GM21360 (cell line): ENCODE measurements at regions not wholly inside any gene's neighbourhood (a gene's known extent, or its start where the extent isn't known, plus 50 kb on each side); places are given as distances from the start of the nearest gene placed in this dataset.

Source experiments
- ATAC-seq: cut with Tn5 transposase; IDR thresholded peaks from one replicate; pipeline ENCODE4 v1.9.1; 2021; ENCODE audit warnings: mild to moderate bottlenecking, moderate library complexity; ENCODE audit not compliant: unreplicated experiment

DNA sequence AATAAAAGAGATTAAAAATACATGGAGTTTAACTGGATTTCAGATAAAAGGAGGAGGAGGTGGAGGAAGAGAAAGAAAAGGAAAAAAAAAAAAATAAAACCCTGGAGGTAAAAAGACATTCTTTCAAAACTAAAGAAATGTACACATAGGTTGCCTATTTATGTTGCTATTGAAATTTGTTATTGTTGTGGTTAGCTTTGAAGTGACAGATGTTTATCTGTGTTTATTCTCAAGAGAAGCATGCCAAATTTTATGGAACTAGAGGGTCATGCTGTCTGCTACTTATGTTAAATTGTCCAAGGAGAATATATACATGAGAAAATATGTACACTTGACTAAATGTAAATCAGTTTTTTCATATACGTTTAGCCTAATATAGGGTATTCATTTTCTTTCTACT is 653.2 kb downstream of the DCDC2C start:
- no peak for ATAC-seq

GRCh38 chr2:4357121-4357520 is 653.7 kb downstream of the DCDC2C start:
- ATAC-seq = no peak

DNA sequence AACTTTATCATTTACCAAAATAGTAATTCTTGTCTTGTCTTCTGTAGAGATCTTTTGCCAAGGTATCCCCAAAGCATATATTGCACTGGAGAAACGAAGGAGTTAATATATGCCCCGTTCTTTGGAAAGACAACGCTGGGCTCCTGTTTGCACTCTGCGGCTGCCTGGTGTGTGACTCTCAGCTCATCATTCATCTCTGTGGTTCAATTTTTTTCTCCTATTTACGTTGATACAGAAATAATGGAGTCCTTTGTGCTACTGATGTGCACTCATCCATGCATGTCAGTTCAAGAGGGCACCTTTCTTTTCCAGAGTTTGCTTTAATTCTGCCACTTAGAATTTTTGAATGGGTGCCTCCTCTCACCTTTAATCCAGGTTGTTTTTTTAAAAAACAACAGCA is 655.5 kb downstream of the DCDC2C start:
- no peak for ATAC-seq

- no peak for ATAC-seq
Observed at GRCh38 chr2:4368907-4369306, 665.5 kb downstream of the DCDC2C start.

DNA sequence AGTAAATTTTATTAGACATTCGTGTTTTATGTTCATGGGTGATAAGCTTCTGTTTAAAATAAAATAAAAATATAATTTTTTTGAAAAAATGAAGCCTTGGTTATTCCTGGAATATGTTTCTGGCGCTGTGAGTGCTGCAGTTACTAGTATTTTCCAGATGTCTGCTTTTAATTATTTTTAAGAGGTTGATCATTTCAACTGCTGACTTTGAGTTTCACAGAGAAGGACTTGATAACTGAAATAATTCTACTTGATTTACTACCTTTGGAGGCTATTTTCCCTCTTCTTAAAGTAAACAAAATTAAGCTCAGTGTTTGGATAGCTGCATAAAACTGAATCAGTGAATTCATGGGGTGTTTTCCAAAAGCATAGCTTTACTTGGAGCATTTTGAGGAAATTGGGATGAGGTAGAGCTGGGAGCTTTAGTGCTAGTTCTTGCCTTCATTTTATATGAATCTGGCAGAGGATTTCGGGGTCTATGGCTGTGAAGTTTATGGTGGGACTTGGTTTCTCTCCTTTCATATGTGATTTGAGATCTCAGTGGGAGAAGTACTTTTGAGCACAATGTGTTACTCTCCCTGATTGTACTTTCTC is 666.5 kb downstream of the DCDC2C start:
- no peak for ATAC-seq

GRCh38 chr2:4370422-4371090 is 667.2 kb downstream of the DCDC2C start:
- no peak for ATAC-seq

GRCh38 chr2:4381049-4381448 is 677.7 kb downstream of the DCDC2C start:
- no peak for ATAC-seq

- ATAC-seq = no peak
Observed at GRCh38 chr2:4381773-4382172, 678.4 kb downstream of the DCDC2C start.

DNA sequence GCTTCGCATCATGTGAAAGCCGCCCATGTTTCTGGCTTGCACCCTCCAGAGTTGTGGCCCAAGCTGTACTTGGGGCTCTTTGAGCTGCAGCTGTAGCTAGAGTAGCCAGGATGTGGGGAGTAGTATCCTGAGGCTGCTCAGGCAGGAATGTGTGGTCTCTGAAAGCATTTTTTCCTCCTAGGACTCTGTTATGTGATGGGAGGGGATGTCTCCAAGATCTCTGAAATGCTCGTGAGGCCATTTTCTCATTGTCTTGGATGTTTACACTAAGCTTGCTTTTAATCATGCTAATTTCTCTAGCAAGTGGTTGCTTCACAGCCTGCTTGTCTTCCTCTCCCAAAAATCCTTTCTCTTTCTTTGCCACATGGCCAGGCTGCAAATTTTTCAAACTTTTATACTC is 687.6 kb downstream of the DCDC2C start:
- ATAC-seq = no peak

DNA sequence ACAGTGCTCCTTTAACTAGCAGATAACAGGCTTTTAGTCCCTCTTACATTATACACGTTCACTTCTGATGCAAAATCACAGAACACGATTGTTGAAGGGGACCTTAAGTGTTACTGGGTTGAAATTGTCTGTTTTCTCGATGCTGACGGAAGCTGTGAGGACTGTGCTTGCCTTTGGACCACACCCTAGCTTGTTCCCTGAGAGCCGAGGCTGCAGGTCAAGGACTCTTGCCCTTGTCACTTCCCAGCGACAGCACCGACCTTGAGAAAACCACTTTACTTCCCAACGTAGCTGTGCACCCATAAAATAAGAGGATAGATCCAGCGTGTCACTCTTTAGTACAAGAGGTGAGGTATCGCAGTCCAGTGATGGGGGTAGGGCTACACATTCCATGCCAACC is 701.0 kb downstream of the DCDC2C start:
- ATAC-seq = no peak

DNA sequence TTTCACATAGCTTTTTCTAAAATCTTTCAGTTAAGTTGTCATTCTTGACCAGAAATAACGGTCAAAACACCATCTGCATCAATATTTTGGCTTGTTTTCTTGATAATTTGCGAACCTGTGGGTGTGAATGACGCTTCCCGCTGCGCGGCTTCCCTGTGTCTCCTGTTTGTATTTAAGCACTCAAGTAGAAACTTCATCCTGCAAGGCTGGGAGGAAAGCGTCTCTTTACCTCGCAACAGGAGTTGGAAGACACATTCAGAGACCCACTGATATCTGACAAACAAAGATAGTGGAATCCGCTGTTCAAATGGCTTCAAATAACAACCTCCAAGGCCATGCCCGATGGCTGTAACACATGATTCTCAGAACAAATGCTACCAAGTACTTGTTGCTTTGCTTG is 704.9 kb downstream of the DCDC2C start:
- no peak for ATAC-seq

GRCh38 chr2:4412637-4413187 is 709.3 kb downstream of the DCDC2C start:
- no peak for ATAC-seq

- ATAC-seq = no peak
Observed at GRCh38 chr2:4415171-4415570, 711.8 kb downstream of the DCDC2C start.

- ATAC-seq = no peak
Observed at GRCh38 chr2:4415810-4416413, 712.5 kb downstream of the DCDC2C start.

- ATAC-seq = no peak
Observed at GRCh38 chr2:4416431-4416830, 713.1 kb downstream of the DCDC2C start.

DNA sequence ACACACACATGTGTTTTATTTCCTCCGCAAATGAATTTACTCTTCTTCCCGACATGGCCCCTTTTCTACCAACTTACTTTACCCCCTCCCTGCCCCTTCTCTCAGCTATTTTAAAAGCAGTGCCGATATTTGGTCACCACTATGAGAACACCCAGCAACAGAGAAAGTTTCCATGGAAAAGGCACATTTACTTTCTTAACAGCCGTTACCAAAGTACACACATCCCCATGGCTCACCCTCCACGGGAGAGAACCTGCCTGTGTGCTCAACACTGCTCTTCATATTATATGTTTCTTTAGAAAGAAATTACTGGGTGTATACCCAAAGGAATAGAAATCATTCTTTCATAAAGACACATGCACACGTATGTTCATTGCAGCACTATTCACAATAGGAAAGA is 714.4 kb downstream of the DCDC2C start:
- ATAC-seq = no peak

DNA sequence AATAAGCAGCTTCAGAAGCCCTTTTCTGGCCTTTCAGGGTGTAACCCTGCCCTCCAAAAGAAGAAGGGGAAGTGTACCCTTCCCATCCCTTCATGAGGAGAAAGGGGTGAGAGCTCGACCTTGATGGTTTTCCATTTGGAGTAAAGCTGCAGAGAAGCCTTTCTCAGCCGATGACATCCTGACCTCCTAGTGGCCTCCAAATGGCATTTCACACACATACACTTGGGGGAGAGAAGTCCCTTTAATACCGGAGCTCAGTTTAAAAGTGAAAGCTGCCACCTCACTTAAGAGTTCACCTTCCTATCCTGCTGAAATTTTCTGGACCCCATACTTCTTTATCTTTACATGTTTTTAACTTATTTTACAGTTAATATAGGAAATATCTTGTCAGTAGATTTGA is 716.7 kb downstream of the DCDC2C start:
- ATAC-seq = no peak

DNA sequence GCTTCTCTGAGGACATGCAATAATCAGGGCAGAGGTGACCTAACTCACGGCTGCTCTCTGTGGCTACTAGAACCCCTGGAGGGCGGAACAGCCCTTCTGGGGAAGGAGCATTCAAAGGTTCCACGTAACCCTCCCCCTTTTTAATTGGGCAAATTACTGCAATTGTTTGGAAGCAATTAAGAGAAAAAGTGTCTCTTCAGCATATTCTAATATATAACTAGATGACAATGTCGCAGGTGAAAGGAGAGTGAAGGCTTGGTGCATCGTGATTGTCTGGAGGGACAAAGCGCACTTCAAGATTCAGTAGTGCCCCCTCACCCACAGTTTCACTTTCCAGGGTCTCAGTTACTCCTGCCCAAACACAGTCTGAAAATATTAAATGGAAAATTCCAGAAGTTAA is 720.8 kb downstream of the DCDC2C start:
- ATAC-seq = no peak

DNA sequence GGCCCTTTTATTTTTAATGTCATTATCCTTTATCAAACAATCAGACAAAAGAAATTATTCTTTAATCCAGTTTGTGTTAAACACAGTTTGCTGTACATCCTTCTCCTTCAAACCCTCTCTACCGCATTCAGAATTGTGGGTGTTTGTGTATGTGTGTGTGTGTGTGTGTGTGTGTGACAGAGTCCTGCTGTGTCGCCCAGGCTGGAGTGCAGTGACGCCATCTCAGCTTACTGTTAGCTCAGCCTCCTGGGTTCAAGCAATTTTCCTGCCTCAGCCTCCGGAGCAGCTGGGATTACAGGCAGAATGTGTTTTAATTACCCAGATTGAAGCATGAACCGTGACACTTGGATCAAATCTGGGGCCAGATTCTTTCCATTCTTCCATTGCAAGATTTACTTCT is 723.7 kb downstream of the DCDC2C start:
- ATAC-seq = no peak

DNA sequence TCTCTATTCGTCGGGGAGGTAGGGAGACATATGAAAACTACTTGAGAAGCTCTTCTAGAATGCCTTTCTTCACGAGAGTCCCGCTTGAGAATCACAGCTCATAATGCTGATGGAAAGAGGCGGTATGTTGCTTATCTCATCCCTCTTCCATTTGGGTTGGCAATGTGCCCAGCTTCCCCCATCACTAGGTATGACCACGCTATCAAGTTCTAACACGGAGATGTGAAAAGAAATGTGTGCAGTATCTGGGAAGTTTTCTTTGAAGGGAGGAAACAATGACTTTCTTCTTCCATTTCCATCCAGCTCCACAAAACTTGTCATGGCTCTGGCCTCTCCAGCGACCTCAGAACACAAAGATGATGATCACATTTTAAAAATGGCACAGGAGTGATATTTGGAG is 742.4 kb downstream of the DCDC2C start:
- no peak for ATAC-seq

DNA sequence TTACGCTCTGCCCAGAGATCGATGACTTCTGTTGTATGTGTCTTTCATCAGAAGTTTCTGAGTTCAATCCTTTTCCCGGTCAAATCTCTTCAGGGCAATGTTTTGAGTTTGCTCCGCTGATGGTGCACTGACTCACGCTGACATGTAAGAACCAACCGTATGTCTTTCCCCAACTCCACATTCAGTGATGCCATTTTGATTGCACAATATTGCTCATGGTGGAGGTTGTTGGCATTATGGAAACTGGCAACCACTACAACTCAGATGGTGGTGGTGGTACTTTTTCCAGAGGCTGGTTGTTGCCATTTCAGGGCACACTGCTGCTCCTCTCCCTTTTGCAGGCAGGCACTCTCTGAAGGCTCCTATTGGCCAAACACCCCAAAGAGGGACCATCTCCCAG is 751.5 kb downstream of the DCDC2C start:
- no peak for ATAC-seq

- ATAC-seq = no peak
Observed at GRCh38 chr2:4455486-4456155, 752.2 kb downstream of the DCDC2C start.
